A673 (cell line): ENCODE measurements at regions not wholly inside any gene's neighbourhood (a gene's known extent, or its start where the extent isn't known, plus 50 kb on each side); places are given as distances from the start of the nearest gene placed in this dataset.

ENCODE experiments used
- BruUV-seq: library from RNA; stranded (reverse); fragments of 400-500 nt; replicated peaks from 2 replicates; lab custom pipeline; 2021; lab: Mats Ljungman, UMichigan
- CTCF ChIA-PET: fragments of 300-600 bp; sonication (Branson Sonifier 250); formaldehyde crosslinking; loops from one replicate; lab custom pipeline; 2022; ENCODE audit warnings: antibody characterized with exemption; lab: Charles Lee
- POLR2A ChIA-PET: fragments of 300-600 bp; sonication (Branson Sonifier 250); formaldehyde crosslinking; loops from one replicate; lab custom pipeline; 2022; ENCODE audit warnings: antibody characterized with exemption; ENCODE audit not compliant: low non-redundant PET; lab: Charles Lee
- DNase-seq: peaks from one replicate; pipeline ENCODE4 v3.0.0-alpha.2; 2015; ENCODE audit warnings: low spot score
- H3K27ac ChIP-seq: fragments of 200-600 bp; sonication (generic); 2 replicates; pipeline ENCODE4 v1.5.1; 2016; ENCODE audit warnings: mixed run types, low read depth, mild to moderate bottlenecking, mixed read lengths, antibody characterized with exemption, low read length; ENCODE audit not compliant: poor library complexity, severe bottlenecking
- H3K27me3 ChIP-seq: fragments of 200-600 bp; sonication (generic); replicated peaks from 2 replicates; pipeline ENCODE4 v1.6.1; 2017; ENCODE audit warnings: mixed run types, low read depth, mild to moderate bottlenecking, mixed read lengths, antibody characterized with exemption, low read length; ENCODE audit not compliant: insufficient read depth, poor library complexity
- H3K36me3 ChIP-seq: fragments of 200-600 bp; sonication (generic); 2 replicates; pipeline ENCODE4 v1.6.1; 2016; ENCODE audit warnings: mixed run types, mild to moderate bottlenecking, mixed read lengths, antibody characterized with exemption, low read length; ENCODE audit not compliant: insufficient read depth, poor library complexity, severe bottlenecking
- H3K4me1 ChIP-seq: fragments of 200-600 bp; sonication (generic); 2 replicates; pipeline ENCODE4 v1.6.1; 2017; ENCODE audit warnings: mixed run types, mild to moderate bottlenecking, mixed read lengths, antibody characterized with exemption, low read length; ENCODE audit not compliant: insufficient read depth, poor library complexity, severe bottlenecking
- H3K4me3 ChIP-seq: fragments of 200-600 bp; sonication (generic); 2 replicates; pipeline ENCODE4 v1.5.1; 2016; ENCODE audit warnings: low read depth, mixed run types, mild to moderate bottlenecking, mixed read lengths, low read length; ENCODE audit not compliant: poor library complexity, severe bottlenecking
- H3K9me3 ChIP-seq: fragments of 200-600 bp; sonication (generic); 2 replicates; pipeline ENCODE4 v1.6.1; 2016; ENCODE audit warnings: mixed run types, low read depth, mild to moderate bottlenecking, mixed read lengths, antibody characterized with exemption, low read length; ENCODE audit not compliant: poor library complexity, severe bottlenecking
- CTCF ChIP-seq: fragments of 300-800, 200-600 bp; sonication (generic); conservative IDR thresholded peaks from 2 replicates; pipeline ENCODE4 v1.5.1; 2017; ENCODE audit warnings: low read depth, mild to moderate bottlenecking, antibody characterized with exemption, low read length, moderate library complexity, mixed read lengths
- EZH2 ChIP-seq: fragments of 200-600 bp; sonication (generic); IDR thresholded peaks from 2 replicates; pipeline ENCODE4 v1.6.1; 2017; ENCODE audit warnings: borderline replicate concordance, low read depth, mild to moderate bottlenecking, mixed read lengths, antibody characterized with exemption, low read length; ENCODE audit not compliant: poor library complexity, severe bottlenecking
- intact Hi-C: fragments of 100-400 bp; cut with micrococcal nuclease; formaldehyde crosslinking; loops from one replicate; pipeline ENCODE4 v1.10.0; 2022; ENCODE audit not compliant: unreplicated experiment

GRCh38 chr1:220410611-220411010, 117.3 kb upstream of the MARK1 start:
- ChIA-PET CTCF (no interaction called here), POLR2A (no interaction called here)
- H3K27ac ChIP-seq, result peak overlapping the region; percentile 56
- DNase-seq, result peak; percentile 80
- H3K4me1 ChIP-seq, result peaks cover 29% of the 10 kb centered on the region
- no peaks in the 10 kb centered on the region for H3K36me3 ChIP-seq
- H3K27me3 ChIP-seq, result no peaks in the 10 kb centered on the region
- TF ChIP-seq EZH2 (no peak), CTCF (no peak)
- H3K4me3 ChIP-seq, result peak overlapping the region; percentile 12
- BruUV-seq, result no TSS peak
- intact Hi-C loops, result loop anchor here (2.0 kb wide), 1 partner anchor 48 kb away; no protein-coding TSS in a partner anchor
- no peaks in the 10 kb centered on the region for H3K9me3 ChIP-seq

- H3K36me3 ChIP-seq, result no peaks in the 10 kb centered on the region
- TF ChIP-seq CTCF (no peak), EZH2 (no peak)
- intact Hi-C loops, result loop anchor here (2.0 kb wide), 1 partner anchor 47 kb away; no protein-coding TSS in a partner anchor
- ChIA-PET CTCF (no interaction called here), POLR2A (no interaction called here)
- H3K27ac ChIP-seq, result peak overlapping the region; percentile 56
- BruUV-seq, result no TSS peak
- no peaks in the 10 kb centered on the region for H3K27me3 ChIP-seq
- H3K9me3 ChIP-seq, result no peaks in the 10 kb centered on the region
- peak; percentile 92 for DNase-seq
- H3K4me3 ChIP-seq, result peak overlapping the region; percentile 12
- peaks cover 29% of the 10 kb centered on the region for H3K4me1 ChIP-seq
Measured at GRCh38 chr1:220409771-220410595, 118.0 kb upstream of the MARK1 start.

- intact Hi-C loops, result no loop called here
- Histone ChIP-seq H3K9me3 (no peaks in the 10 kb centered on the region), H3K4me1 (peaks cover 29% of the 10 kb centered on the region), H3K27ac (no peak overlapping the region), H3K27me3 (no peaks in the 10 kb centered on the region), H3K36me3 (no peaks in the 10 kb centered on the region), H3K4me3 (no peak overlapping the region)
- BruUV-seq, result no TSS peak
- TF ChIP-seq CTCF (no peak), EZH2 (no peak)
- ChIA-PET POLR2A (no interaction called here), CTCF (no interaction called here)
- DNase-seq, result no peak
Measured at GRCh38 chr1:220407191-220407590, 120.7 kb upstream of the MARK1 start.
